ENCODE measurements at regions not wholly inside any gene's neighbourhood (a gene's known extent, or its start where the extent isn't known, plus 50 kb on each side); places are given as distances from the start of the nearest gene placed in this dataset.

GRCh38 chr4:187017147-187017546 lies 293.5 kb upstream of the FAT1 start:
- no peak overlapping the region for H3K4ac ChIP-seq (replicated peaks; ENCODE audit: insufficient read length, low read depth, low read length)
- 75% methylated on average over 3 of the region's 3 CpGs; no CpG with 5 or more reads in 1 of the 2 experiments for WGBS, 2 experiments (ENCODE audit: extremely low coverage in 1 of 2, insufficient coverage in 1 of 2, insufficient read length in 1 of 2, insufficient replicate concordance in 2 of 2, low coverage in 1 of 2, low lambda C conversion rate in 2 of 2, missing lambda C conversion rate in 1 of 2)
- no peak for TF ChIP-seq KDM1A (IDR thresholded peaks at IDR 0.05; ENCODE audit: borderline replicate concordance, low read length)
- TF ChIP-seq MAFK (IDR thresholded peaks at IDR 0.05; ENCODE audit: low read depth, low read length), result peak; percentile 38; the same call in 1 of the 2 replicates
- TF ChIP-seq SP4 (IDR thresholded peaks at IDR 0.05; ENCODE audit: low read length), result no peak
- no peak for TF ChIP-seq EZH2 (IDR thresholded peaks at IDR 0.05; ENCODE audit: low read depth, low read length, severe bottlenecking)
- TF ChIP-seq BACH1 (IDR thresholded peaks at IDR 0.05; ENCODE audit: low read length), result 0 out of 2 replicates have a peak, but pooled peaks have one; percentile 11
- TF ChIP-seq SIX5 (IDR thresholded peaks at IDR 0.05; ENCODE audit: low read depth, low read length), result 0 out of 2 replicates have a peak, but pooled peaks have one; percentile 15
- no peak for TF ChIP-seq RFX5 (IDR thresholded peaks at IDR 0.05; ENCODE audit: borderline replicate concordance, low read depth, low read length)
- TF ChIP-seq POLR2A (IDR thresholded peaks at IDR 0.05; ENCODE audit: control extremely low read depth in 1 of 2, low read depth in 2 of 2, low read length in 2 of 2), result no peak
- H3K79me1 ChIP-seq (ENCODE audit: low read depth, low read length), result no peaks in the 10 kb centered on the region
- ChIA-PET CTCF (ENCODE audit: partially characterized antibody) (no interaction called here), POLR2A (ENCODE audit: partially characterized antibody) (no interaction called here)
- no peak overlapping the region for H4K8ac ChIP-seq (ENCODE audit: extremely low read depth, insufficient read depth, low read length)
- H3K79me2 ChIP-seq (ENCODE audit: control insufficient read depth in 1 of 2, insufficient read depth in 2 of 2, low read length in 2 of 2), result no peaks in the 10 kb centered on the region
- no peak overlapping the region for H3K23ac ChIP-seq (ENCODE audit: insufficient read length)
- no peak overlapping the region for H2BK20ac ChIP-seq (ENCODE audit: low read length)
- H4K5ac ChIP-seq (ENCODE audit: insufficient read length, low read depth, low read length), result no peak overlapping the region
- no peak overlapping the region for H3K4me3 ChIP-seq (ENCODE audit: extremely low read depth in 1 of 4, insufficient read depth in 2 of 4, low read depth in 3 of 4, low read length in 4 of 4)
- H3K18ac ChIP-seq (ENCODE audit: extremely low read depth, low read length), result no peak overlapping the region
- no peak overlapping the region for H2BK12ac ChIP-seq (ENCODE audit: low read depth, low read length)
- H3K27me3 ChIP-seq (replicated peaks in 1 of 4; ENCODE audit: control insufficient read depth in 3 of 4, extremely low read depth in 1 of 4, insufficient read depth in 3 of 4, low read length in 3 of 4), result peaks cover 0 to 5% (median 1%) of the 10 kb centered on the region in 4 experiments; a peak in 4 of 7 replicates
- no peak overlapping the region for H2AFZ ChIP-seq (ENCODE audit: low read length)
- H4K20me1 ChIP-seq (replicated peaks in 1 of 2; ENCODE audit: control insufficient read depth in 1 of 2, insufficient read depth in 2 of 2, low read length in 2 of 2), result no peaks in the 10 kb centered on the region
- H3K56ac ChIP-seq (replicated peaks; ENCODE audit: insufficient read length, low read depth, low read length), result no peak overlapping the region
- no peak overlapping the region for H3K14ac ChIP-seq (ENCODE audit: insufficient read length)
- H3K4me2 ChIP-seq (ENCODE audit: insufficient read depth in 1 of 2, low read depth in 2 of 2, low read length in 2 of 2), result no peak overlapping the region
- H2BK15ac ChIP-seq (ENCODE audit: low read length), result no peak overlapping the region
- no peak overlapping the region for H2BK120ac ChIP-seq (replicated peaks; ENCODE audit: low read depth, low read length)
- no peaks in the 10 kb centered on the region for H3K23me2 ChIP-seq (ENCODE audit: low read depth, low read length)
- peaks cover 0 to 4% (median 2%) of the 10 kb centered on the region in 4 experiments; a peak in 2 of 7 replicates for H3K4me1 ChIP-seq (replicated peaks in 1 of 4; ENCODE audit: control insufficient read depth in 3 of 4, insufficient read depth in 4 of 4, low read length in 3 of 4)
- no peak overlapping the region for H4K91ac ChIP-seq (replicated peaks; ENCODE audit: insufficient read length, low read length)
- DNase-seq (ENCODE audit: low read depth in 1 of 2, low spot score in 2 of 2) (no peak), FAIRE-seq (no peak)
- no peak overlapping the region for H2BK5ac ChIP-seq (ENCODE audit: low read depth, low read length)
- H3K27ac ChIP-seq (ENCODE audit: low read depth, low read length), result no peak overlapping the region
- no peak overlapping the region for H3K9ac ChIP-seq (replicated peaks in 1 of 4; ENCODE audit: extremely low read depth in 1 of 4, low read depth in 3 of 4, low read length in 3 of 4)
- H3K9me3 ChIP-seq (ENCODE audit: insufficient read depth in 2 of 2, low read depth in 1 of 2, low read length in 1 of 2), result no peaks in the 10 kb centered on the region
- H2AK5ac ChIP-seq (ENCODE audit: low read depth, low read length), result no peak overlapping the region
- H3K36me3 ChIP-seq (ENCODE audit: control insufficient read depth in 2 of 4, insufficient read depth in 4 of 4, low read length in 3 of 4), result no peaks in the 10 kb centered on the region

Data from H1 (cell line).